ENCODE measurements at regions not wholly inside any gene's neighbourhood (a gene's known extent, or its start where the extent isn't known, plus 50 kb on each side); places are given as distances from the start of the nearest gene placed in this dataset.

DNA sequence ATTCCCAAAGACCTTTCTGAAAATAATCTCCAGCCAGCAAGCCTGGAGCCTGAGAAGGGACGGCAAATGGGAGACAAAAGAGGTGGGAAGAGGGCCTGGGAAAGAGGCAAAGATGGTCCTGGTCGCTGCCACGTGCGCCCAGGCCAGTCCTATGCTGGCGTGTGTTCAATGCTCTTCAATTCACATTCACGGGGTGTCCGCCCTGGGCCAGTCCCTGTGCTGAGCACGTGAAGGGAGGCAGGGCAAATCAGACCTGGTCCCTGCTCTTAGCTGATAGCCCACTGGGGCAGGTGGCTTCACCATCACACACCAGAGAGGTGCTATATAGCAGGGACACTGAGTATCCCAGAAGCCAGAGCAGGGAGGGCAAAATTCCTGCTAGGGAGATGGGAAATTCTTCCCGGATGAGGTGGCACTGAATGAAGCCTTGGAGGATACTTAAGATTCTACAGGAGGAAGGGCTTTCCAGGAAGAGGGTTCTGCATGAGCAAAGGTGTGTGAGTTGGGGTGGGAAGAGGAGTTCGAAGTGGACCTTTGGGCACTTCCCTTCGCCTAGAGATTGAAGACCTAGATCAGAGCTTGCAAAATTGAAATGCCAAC, 148.2 kb downstream of the CHST1 start:
- DNase-seq (ENCODE audit: low read depth, low spot score), result no peak
- POLR2A ChIA-PET, result no interaction called here
- Histone ChIP-seq H3K27ac (ENCODE audit: insufficient read depth, low read depth, low read length) (no peak overlapping the region), H3K9ac (replicated peaks; ENCODE audit: extremely low read depth, insufficient read depth, low read length) (no peak overlapping the region), H3K4me1 (ENCODE audit: control insufficient read depth, extremely low read depth, insufficient read depth, low read length) (no peaks in the 10 kb centered on the region), H4K20me1 (replicated peaks; ENCODE audit: control insufficient read depth, extremely low read depth, insufficient read depth, low read length) (no peaks in the 10 kb centered on the region), H3K27me3 (ENCODE audit: control insufficient read depth in 2 of 2, insufficient read depth in 2 of 2, low read length in 2 of 2) (peaks cover 0 to 4% of the 10 kb centered on the region in 2 experiments), H3K79me2 (ENCODE audit: control insufficient read depth, insufficient read depth, low read length) (no peaks in the 10 kb centered on the region), H3K4me3 (replicated peaks in 1 of 3; ENCODE audit: insufficient read depth in 1 of 3, low read depth in 1 of 3, low read length in 3 of 3) (no peak overlapping the region), H3K36me3 (ENCODE audit: control insufficient read depth in 2 of 2, extremely low read depth in 1 of 2, insufficient read depth in 2 of 2, low read length in 2 of 2) (no peaks in the 10 kb centered on the region), H3K4me2 (ENCODE audit: insufficient read depth, low read length) (no peak overlapping the region), H2AFZ (ENCODE audit: low read depth, low read length) (no peak overlapping the region), H3K9me1 (replicated peaks; ENCODE audit: control insufficient read depth, extremely low read depth, insufficient read depth, low read length) (no peaks in the 10 kb centered on the region), H3K9me3 (replicated peaks; ENCODE audit: control insufficient read depth, insufficient read depth, low read length) (no peaks in the 10 kb centered on the region)
- TF ChIP-seq EZH2 (IDR thresholded peaks at IDR 0.05; ENCODE audit: borderline replicate concordance, low read depth, low read length, severe bottlenecking) (no peak), JUN (IDR thresholded peaks at IDR 0.05; ENCODE audit: borderline replicate concordance, insufficient read depth, insufficient read length, low read depth) (no peak), CTCF (IDR thresholded peaks at IDR 0.05; ENCODE audit: extremely low read depth in 1 of 2, insufficient read depth in 1 of 2, low read depth in 1 of 2, low read length in 2 of 2) (no peak), POLR2AphosphoS5 (IDR thresholded peaks at IDR 0.05; ENCODE audit: insufficient read depth, low read depth, low read length) (no peak), GATA2 (IDR thresholded peaks at IDR 0.05; ENCODE audit: insufficient read depth, insufficient read length, low read depth, low read length) (no peak), POLR2A (IDR thresholded peaks at IDR 0.05; ENCODE audit: low read depth, low read length) (no peak), MYC (IDR thresholded peaks at IDR 0.05; ENCODE audit: low read depth, low read length) (no peak), FOS (IDR thresholded peaks at IDR 0.05; ENCODE audit: borderline replicate concordance, insufficient read depth, low read length) (no peak)
- TF ChIP-seq, protein P1, sequence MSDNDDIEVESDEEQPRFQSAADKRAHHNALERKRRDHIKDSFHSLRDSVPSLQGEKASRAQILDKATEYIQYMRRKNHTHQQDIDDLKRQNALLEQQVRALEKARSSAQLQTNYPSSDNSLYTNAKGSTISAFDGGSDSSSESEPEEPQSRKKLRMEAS (IDR thresholded peaks at IDR 0.05; ENCODE audit: insufficient read depth, insufficient read length), result no peak
- BruUV-seq (replicated peaks), result no TSS peak
- dilution Hi-C loops (cut with MboI; ENCODE audit: extremely low pct_ligation_motif_present, low sequenced_read_pairs) (no loop called here), intact Hi-C loops (cut with micrococcal nuclease) (no loop called here)
- CTCF ChIA-PET, result interaction anchor here (1.2 kb wide), 1 partner anchor 590 kb away, joined by 3 read pairs; no protein-coding TSS in a partner anchor
- FAIRE-seq, result no peak

Measured in endothelial cell of umbilical vein (primary cell).